SK-N-MC (cell line): ENCODE measurements at regions not wholly inside any gene's neighbourhood (a gene's known extent, or its start where the extent isn't known, plus 50 kb on each side); places are given as distances from the start of the nearest gene placed in this dataset.

Source experiments
- DNase-seq: peaks from one replicate; pipeline ENCODE4 v3.0.0-alpha.2; 2011; ENCODE audit warnings: low read depth, low spot score
- H3K27ac ChIP-seq: fragments of 200-600 bp; sonication (generic); 2 replicates; pipeline ENCODE4 v1.5.1; 2016; ENCODE audit warnings: mixed run types
- H3K36me3 ChIP-seq: fragments of 200-600 bp; sonication (generic); 2 replicates; pipeline ENCODE4 v1.6.1; 2017; ENCODE audit warnings: antibody characterized with exemption, low read length, mixed read lengths; ENCODE audit not compliant: insufficient read depth
- H3K4me3 ChIP-seq: fragments of 200-600 bp; sonication (generic); 2 replicates; pipeline ENCODE4 v1.5.1; 2016
- H3K9ac ChIP-seq: fragments of 200-600 bp; sonication (generic); 2 replicates; pipeline ENCODE4 v1.8.0; 2017; ENCODE audit warnings: mixed run types, mixed read lengths; ENCODE audit not compliant: insufficient read length
- H3K9me3 ChIP-seq: fragments of 200-600 bp; sonication (generic); 2 replicates; pipeline ENCODE4 v1.6.1; 2017; ENCODE audit warnings: low read depth, mild to moderate bottlenecking, antibody characterized with exemption, low read length, moderate library complexity, mixed read lengths
- EZH2 ChIP-seq: fragments of 200-600 bp; sonication (generic); IDR thresholded peaks from one replicate; pipeline ENCODE4 v1.6.1; 2017; ENCODE audit warnings: antibody characterized with exemption
- FOXP2 ChIP-seq: optimal IDR thresholded peaks from 2 replicates; pipeline ENCODE3; 2011; ENCODE audit warnings: mild to moderate bottlenecking, moderate library complexity; ENCODE audit not compliant: insufficient read depth; ENCODE audit errors: extremely low read length, control extremely low read depth
- POLR2AphosphoS5 ChIP-seq: IDR thresholded peaks from 2 replicates; pipeline ENCODE4 v1.6.1; 2012; ENCODE audit warnings: mild to moderate bottlenecking, low read depth, low read length, borderline replicate concordance

DNA sequence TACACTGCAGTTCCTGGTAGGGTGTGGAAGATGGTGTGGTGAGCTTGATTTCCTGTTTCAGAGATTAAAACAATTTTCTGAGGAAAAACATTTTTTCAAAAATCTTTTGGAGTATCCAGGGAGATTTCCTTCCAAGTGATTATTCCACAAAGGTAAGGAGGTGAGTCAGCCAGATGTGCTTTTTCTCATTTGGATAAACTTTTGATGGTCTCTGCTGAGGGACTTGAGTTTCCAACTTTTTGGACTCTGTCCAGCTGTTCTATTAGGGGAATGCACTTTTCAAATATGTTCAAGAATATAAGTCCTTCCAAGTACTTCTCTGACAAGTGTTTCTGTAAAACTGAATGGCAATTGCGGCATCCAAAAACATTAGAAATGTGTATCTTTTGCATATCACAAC lies 628.8 kb upstream of the ADAMTS5 start:
- H3K9me3 ChIP-seq: no peaks in the 10 kb centered on the region
- H3K9ac ChIP-seq: no peak overlapping the region

DNA sequence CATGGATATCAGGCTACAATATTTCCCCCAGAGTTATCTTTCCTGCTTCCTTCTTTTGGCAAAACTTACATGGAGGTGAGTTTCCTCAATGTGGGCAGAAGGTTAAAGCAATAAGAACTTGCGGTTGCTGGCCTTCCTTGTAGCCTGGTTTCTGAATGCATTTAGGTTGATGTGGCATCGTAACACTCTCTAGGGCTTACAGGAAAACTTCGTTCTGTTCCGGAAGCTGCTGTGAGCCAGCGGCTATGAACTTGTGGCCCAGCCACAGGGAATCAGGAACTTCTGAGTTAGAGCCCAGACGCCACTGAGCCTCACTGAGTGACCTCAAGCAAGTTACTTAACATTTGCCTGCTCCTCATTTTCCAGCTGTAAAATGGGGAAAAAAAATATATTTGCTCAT lies 623.4 kb upstream of the ADAMTS5 start:
- TF ChIP-seq EZH2: no peak
- TF ChIP-seq POLR2AphosphoS5: no peak
- TF ChIP-seq FOXP2: no peak
- no peaks in the 10 kb centered on the region for H3K36me3 ChIP-seq
- no peak overlapping the region for H3K27ac ChIP-seq
- DNase-seq: no peak
- H3K4me3 ChIP-seq: no peak overlapping the region
- no peak overlapping the region for H3K9ac ChIP-seq
- H3K9me3 ChIP-seq: no peaks in the 10 kb centered on the region

More for the DNA sequence above, 628.8 kb upstream of the ADAMTS5 start:
- no peak overlapping the region for H3K4me3 ChIP-seq
- no peak overlapping the region for H3K27ac ChIP-seq
- no peak for TF ChIP-seq POLR2AphosphoS5
- TF ChIP-seq FOXP2: no peak
- no peak for TF ChIP-seq EZH2
- no peak for DNase-seq
- H3K36me3 ChIP-seq: no peaks in the 10 kb centered on the region

DNA sequence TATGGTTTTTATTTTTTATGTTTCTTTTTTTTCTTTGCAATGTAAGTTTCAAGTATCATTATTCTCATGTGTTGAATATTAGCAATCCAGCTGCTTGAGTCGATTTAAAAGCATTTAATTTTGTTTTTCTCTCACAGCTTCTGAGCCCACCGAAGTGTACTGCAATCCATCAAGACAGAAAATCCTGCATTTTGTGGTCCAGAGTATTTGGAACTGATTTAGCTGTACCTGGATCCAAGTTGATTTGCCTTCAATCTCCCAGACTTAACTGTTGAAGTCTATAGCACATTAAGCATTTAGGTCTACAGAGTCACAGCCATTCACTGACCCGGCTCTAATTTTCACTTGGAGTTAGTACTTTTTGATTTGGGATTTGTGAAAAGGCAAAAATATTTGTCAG lies 622.9 kb upstream of the ADAMTS5 start:
- no peak for TF ChIP-seq EZH2
- no peak overlapping the region for H3K27ac ChIP-seq

DNA sequence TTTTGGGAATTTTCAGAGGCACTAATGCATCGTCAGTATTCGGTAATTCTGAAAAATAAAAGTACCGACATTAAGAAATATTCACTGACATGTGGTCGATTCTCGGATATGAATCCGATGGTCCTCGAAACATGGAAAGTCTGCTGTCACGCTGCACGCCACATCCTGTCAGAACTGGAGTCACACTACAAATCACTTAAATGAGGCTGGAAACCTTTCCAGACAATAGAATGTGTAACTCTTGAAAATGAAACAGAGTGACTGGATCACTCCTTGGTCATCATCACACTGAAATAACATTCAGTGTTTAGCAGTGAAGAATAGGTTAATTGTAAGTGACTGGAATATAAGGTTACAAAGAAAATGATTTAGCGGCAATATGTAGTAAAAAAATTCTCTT lies 620.1 kb upstream of the ADAMTS5 start:
- no peaks in the 10 kb centered on the region for H3K36me3 ChIP-seq
- TF ChIP-seq FOXP2 (no peak), EZH2 (no peak)
- no peaks in the 10 kb centered on the region for H3K9me3 ChIP-seq
- no peak overlapping the region for H3K4me3 ChIP-seq
- no peak overlapping the region for H3K9ac ChIP-seq
- H3K27ac ChIP-seq: no peak overlapping the region
- DNase-seq: no peak

More for the DNA sequence above, 622.9 kb upstream of the ADAMTS5 start:
- Histone ChIP-seq H3K9ac (no peak overlapping the region), H3K36me3 (no peaks in the 10 kb centered on the region), H3K4me3 (no peak overlapping the region), H3K9me3 (no peaks in the 10 kb centered on the region)
- DNase-seq: no peak

DNA sequence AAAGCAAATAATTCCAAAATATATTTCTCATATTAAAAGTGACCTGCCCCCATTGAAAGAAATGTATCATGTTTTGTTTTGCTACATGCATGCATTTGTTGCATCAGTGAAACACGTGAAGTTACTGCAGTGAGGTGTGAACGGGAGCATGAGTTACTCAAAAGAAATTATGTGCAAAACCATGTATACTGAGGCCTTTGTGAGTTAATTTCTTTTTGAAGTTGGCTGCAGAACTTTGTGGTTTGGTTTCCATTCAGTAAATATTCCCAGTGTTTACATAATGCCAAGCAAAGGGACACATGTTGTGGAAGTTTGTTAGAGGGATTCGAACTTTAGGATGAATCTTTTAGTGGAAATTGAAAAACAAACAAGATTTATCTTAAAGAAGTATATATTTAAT lies 619.4 kb upstream of the ADAMTS5 start:
- DNase-seq: no peak
- TF ChIP-seq FOXP2 (no peak), POLR2AphosphoS5 (no peak), EZH2 (no peak)
- H3K27ac ChIP-seq: no peak overlapping the region

DNA sequence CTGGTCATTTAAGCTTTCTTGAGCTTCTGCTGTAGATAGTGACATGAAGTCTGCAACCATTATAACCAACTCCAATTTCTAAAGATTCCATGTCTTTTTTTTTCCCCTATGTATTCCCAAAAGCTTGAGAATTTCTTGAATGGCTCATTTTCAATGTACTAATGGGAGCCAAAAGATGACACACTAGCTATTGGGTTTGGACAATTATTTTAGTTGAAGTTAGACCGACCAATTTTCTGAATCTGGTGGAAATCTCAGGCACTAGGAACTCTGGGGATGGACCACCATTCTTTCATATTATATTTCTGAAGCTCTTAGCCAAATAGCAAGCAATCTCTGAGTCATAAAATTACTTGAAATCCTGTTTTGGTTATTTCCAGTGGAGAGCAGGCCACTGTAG lies 617.4 kb upstream of the ADAMTS5 start:
- DNase-seq: no peak
- Histone ChIP-seq H3K36me3 (no peaks in the 10 kb centered on the region), H3K9me3 (no peaks in the 10 kb centered on the region), H3K4me3 (no peak overlapping the region), H3K27ac (no peak overlapping the region), H3K9ac (no peak overlapping the region)
- no peak for TF ChIP-seq POLR2AphosphoS5
- no peak for TF ChIP-seq EZH2
- TF ChIP-seq FOXP2: no peak

More for the DNA sequence above, 619.4 kb upstream of the ADAMTS5 start:
- Histone ChIP-seq H3K36me3 (no peaks in the 10 kb centered on the region), H3K9me3 (no peaks in the 10 kb centered on the region), H3K9ac (no peak overlapping the region), H3K4me3 (no peak overlapping the region)

DNA sequence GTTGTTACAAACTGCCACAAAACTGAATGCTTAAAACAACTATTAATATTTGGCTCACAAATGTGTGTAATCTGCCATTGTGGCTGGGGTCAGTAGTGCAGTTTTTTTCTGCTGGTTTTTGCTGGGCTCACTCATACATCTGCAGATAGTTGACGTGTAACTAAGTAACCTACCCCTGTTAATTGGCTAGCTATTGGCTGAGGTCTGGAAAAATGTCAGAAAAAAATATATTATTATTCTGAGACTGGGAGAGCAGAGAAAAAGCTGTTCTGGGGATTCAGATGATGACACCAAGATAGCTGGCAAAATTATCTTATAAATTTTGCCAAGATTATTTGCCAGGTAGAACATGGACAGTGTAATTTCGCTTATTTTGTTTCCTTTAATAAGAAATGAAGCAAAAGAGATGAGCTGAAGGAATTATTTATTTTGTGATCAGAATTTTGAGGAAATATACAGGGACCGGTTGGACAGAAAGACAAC lies 616.1 kb upstream of the ADAMTS5 start:
- Histone ChIP-seq H3K9me3 (no peaks in the 10 kb centered on the region), H3K36me3 (no peaks in the 10 kb centered on the region), H3K4me3 (no peak overlapping the region), H3K27ac (no peak overlapping the region), H3K9ac (no peak overlapping the region)
- no peak for DNase-seq
- TF ChIP-seq FOXP2 (no peak), EZH2 (no peak), POLR2AphosphoS5 (no peak)

DNA sequence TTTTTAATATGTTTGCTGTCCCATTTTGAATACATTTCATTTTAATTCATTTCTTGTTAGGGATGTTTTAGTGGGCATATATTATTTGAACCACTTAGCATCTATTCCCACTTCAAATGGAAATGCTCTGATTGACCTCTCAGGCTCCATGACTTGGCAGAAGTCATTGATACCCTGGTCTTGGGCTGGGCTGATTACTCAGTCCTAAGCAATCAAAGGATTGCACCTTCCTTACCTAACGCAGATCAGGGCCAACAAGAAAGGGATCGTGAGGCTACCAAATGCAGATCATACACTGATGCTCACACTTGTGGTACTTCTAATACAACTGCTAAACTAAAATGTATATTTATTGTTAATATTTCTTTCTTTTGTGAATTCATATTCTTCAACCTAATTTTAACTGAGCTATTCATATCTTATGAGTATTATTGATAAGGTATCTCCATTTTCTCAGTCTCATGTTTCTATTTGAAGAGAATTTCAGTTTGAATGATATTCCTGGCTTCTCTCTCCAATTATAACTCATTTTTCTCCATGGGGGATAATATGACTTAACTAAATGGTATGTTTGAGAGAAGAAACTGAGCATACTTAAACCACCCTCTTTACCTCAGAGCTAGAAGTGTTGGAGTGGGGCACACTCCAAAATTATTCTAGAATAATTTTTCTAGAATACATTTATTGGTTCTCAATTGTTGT lies 615.5 kb upstream of the ADAMTS5 start:
- Histone ChIP-seq H3K36me3 (no peaks in the 10 kb centered on the region), H3K27ac (no peak overlapping the region), H3K9ac (no peak overlapping the region), H3K9me3 (no peaks in the 10 kb centered on the region), H3K4me3 (no peak overlapping the region)
- no peak for DNase-seq
- TF ChIP-seq FOXP2: no peak
- TF ChIP-seq EZH2: no peak
- no peak for TF ChIP-seq POLR2AphosphoS5

DNA sequence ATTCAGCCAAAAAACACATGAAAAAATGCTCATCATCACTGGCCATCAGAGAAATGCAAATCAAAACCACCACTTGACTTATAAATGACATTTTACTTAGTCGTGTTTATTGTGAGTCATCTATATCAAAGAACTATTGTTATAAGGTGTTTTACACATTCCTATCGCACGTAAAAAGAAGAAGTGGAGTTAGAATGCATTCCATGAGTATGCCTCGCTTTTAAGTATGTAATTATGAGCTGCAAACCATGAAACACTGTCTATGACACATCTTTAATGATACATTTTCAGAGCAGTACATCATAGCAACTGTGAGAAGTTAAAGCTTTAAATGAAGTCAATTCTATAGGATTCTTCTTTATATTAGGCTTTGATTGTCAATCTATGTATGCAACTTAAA lies 614.3 kb upstream of the ADAMTS5 start:
- Histone ChIP-seq H3K9me3 (no peaks in the 10 kb centered on the region), H3K36me3 (no peaks in the 10 kb centered on the region), H3K9ac (no peak overlapping the region), H3K4me3 (no peak overlapping the region), H3K27ac (no peak overlapping the region)
- TF ChIP-seq FOXP2: no peak
- TF ChIP-seq POLR2AphosphoS5: no peak
- TF ChIP-seq EZH2: no peak
- DNase-seq: no peak
